ENCODE measurements at regions not wholly inside any gene's neighbourhood (a gene's known extent, or its start where the extent isn't known, plus 50 kb on each side); places are given as distances from the start of the nearest gene placed in this dataset.

- Histone ChIP-seq H2AFZ (ENCODE audit: control insufficient read depth, low read length) (no peak overlapping the region), H3K79me2 (ENCODE audit: control insufficient read depth, insufficient read depth, low read length) (no peaks in the 10 kb centered on the region), H3K27ac (ENCODE audit: control insufficient read depth, insufficient read depth, low read length) (no peak overlapping the region), H3K9me3 (ENCODE audit: control insufficient read depth, low read depth, low read length) (no peaks in the 10 kb centered on the region), H4K20me1 (ENCODE audit: control insufficient read depth, extremely low read depth, insufficient read depth, low read length) (no peaks in the 10 kb centered on the region), H3K4me3 (ENCODE audit: control insufficient read depth in 2 of 3, extremely low read depth in 1 of 3, insufficient read depth in 2 of 3, low read depth in 1 of 3, low read length in 3 of 3) (no peak overlapping the region), H3K36me3 (ENCODE audit: control insufficient read depth in 2 of 2, extremely low read depth in 1 of 2, insufficient read depth in 2 of 2, low read length in 2 of 2) (no peaks in the 10 kb centered on the region), H3K9ac (ENCODE audit: control insufficient read depth, extremely low read depth, insufficient read depth, low read length) (no peak overlapping the region), H3K4me2 (ENCODE audit: control insufficient read depth, extremely low read depth, insufficient read depth, low read depth, low read length) (no peak overlapping the region), H3K4me1 (ENCODE audit: control insufficient read depth, extremely low read depth, insufficient read depth, low read length) (peaks cover 3% of the 10 kb centered on the region), H3K27me3 (ENCODE audit: control insufficient read depth, extremely low read depth, insufficient read depth, low read length) (peaks cover 62% of the 10 kb centered on the region), H3K9me1 (ENCODE audit: control insufficient read depth, extremely low read depth, insufficient read depth, low read length) (no peaks in the 10 kb centered on the region)
- dilution Hi-C loops (cut with MboI; ENCODE audit: extremely low pct_ligation_motif_present, low sequenced_read_pairs) = no loop called here
- no peak for DNase-seq (ENCODE audit: low read depth, low spot score)
- no peak for FAIRE-seq
- TF ChIP-seq CTCF (optimal IDR thresholded peaks at IDR 0.05 in 1 of 3, IDR thresholded peaks at IDR 0.05 in 1 of 3, conservative IDR thresholded peaks at IDR 0.05 in 1 of 3; ENCODE audit: extremely low read depth in 1 of 3, insufficient read depth in 2 of 3, low read length in 3 of 3) (no peak), EZH2 (IDR thresholded peaks at IDR 0.05; ENCODE audit: low read length) (no peak)
Measured at GRCh38 chr20:57866250-57867106, 156.7 kb upstream of the PMEPA1 start.

- H3K4me1 ChIP-seq (ENCODE audit: control insufficient read depth, extremely low read depth, insufficient read depth, low read length) = peaks cover 3% of the 10 kb centered on the region
- no peaks in the 10 kb centered on the region for H3K9me3 ChIP-seq (ENCODE audit: control insufficient read depth, low read depth, low read length)
- no peak overlapping the region for H2AFZ ChIP-seq (ENCODE audit: control insufficient read depth, low read length)
- no peak overlapping the region for H3K27ac ChIP-seq (ENCODE audit: control insufficient read depth, insufficient read depth, low read length)
- no peaks in the 10 kb centered on the region for H3K9me1 ChIP-seq (ENCODE audit: control insufficient read depth, extremely low read depth, insufficient read depth, low read length)
- H4K20me1 ChIP-seq (ENCODE audit: control insufficient read depth, extremely low read depth, insufficient read depth, low read length) = no peaks in the 10 kb centered on the region
- H3K27me3 ChIP-seq (ENCODE audit: control insufficient read depth, extremely low read depth, insufficient read depth, low read length) = peaks cover 54% of the 10 kb centered on the region
- no peak overlapping the region for H3K4me3 ChIP-seq (ENCODE audit: control insufficient read depth in 2 of 3, extremely low read depth in 1 of 3, insufficient read depth in 2 of 3, low read depth in 1 of 3, low read length in 3 of 3)
- no peak overlapping the region for H3K9ac ChIP-seq (ENCODE audit: control insufficient read depth, extremely low read depth, insufficient read depth, low read length)
- TF ChIP-seq EZH2 (IDR thresholded peaks at IDR 0.05; ENCODE audit: low read length) (no peak), CTCF (optimal IDR thresholded peaks at IDR 0.05 in 1 of 3, IDR thresholded peaks at IDR 0.05 in 1 of 3, conservative IDR thresholded peaks at IDR 0.05 in 1 of 3; ENCODE audit: extremely low read depth in 1 of 3, insufficient read depth in 2 of 3, low read length in 3 of 3) (no peak)
- no peak for FAIRE-seq
- no peaks in the 10 kb centered on the region for H3K36me3 ChIP-seq (ENCODE audit: control insufficient read depth in 2 of 2, extremely low read depth in 1 of 2, insufficient read depth in 2 of 2, low read length in 2 of 2)
- dilution Hi-C loops (cut with MboI; ENCODE audit: extremely low pct_ligation_motif_present, low sequenced_read_pairs) = no loop called here
- no peaks in the 10 kb centered on the region for H3K79me2 ChIP-seq (ENCODE audit: control insufficient read depth, insufficient read depth, low read length)
- no peak for DNase-seq (ENCODE audit: low read depth, low spot score)
- H3K4me2 ChIP-seq (ENCODE audit: control insufficient read depth, extremely low read depth, insufficient read depth, low read depth, low read length) = no peak overlapping the region
Measured at GRCh38 chr20:57865266-57865665, 155.5 kb upstream of the PMEPA1 start.
